ENCODE measurements at regions not wholly inside any gene's neighbourhood (a gene's known extent, or its start where the extent isn't known, plus 50 kb on each side); places are given as distances from the start of the nearest gene placed in this dataset.

DNA sequence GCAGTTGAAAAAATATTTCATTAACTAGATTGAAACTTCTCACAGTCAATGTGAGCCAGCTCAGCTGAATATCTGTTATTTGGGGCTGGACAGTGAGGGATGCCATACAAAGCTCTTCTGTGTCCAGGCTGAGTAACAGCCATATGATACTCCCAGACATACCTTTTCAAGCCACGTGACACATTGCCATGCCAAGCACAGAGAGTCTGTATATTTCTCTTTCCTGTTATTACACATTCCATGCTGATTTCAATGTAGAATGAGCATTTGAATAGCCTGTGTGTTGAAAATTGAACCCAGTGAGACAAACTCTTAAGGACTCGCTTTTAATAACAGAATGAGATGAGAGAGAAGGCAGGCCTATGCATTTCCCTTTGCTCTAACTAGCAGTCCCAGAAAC, 334.7 kb upstream of the RASGRP1 start:
- Histone ChIP-seq H3K4me3 (ENCODE audit: low read length) (no peak overlapping the region), H3K36me3 (ENCODE audit: insufficient read depth, low read length) (no peaks in the 10 kb centered on the region), H3K27ac (ENCODE audit: low read length) (no peak overlapping the region), H3K9me3 (ENCODE audit: low read length) (no peaks in the 10 kb centered on the region), H3K27me3 (ENCODE audit: insufficient read depth, low read depth, low read length) (no peaks in the 10 kb centered on the region), H3F3A (ENCODE audit: insufficient read depth, low read length, poor library complexity, severe bottlenecking) (no peaks in the 10 kb centered on the region), H3K4me2 (ENCODE audit: low read length) (no peak overlapping the region), H4K20me1 (ENCODE audit: insufficient read depth) (no peaks in the 10 kb centered on the region), H3K9me2 (ENCODE audit: insufficient read depth, low read length) (no peaks in the 10 kb centered on the region), H3K9ac (ENCODE audit: low read length) (no peak overlapping the region), H2AFZ (ENCODE audit: low read depth, low read length) (no peak overlapping the region), H3K79me2 (replicated peaks; ENCODE audit: insufficient read depth, low read length) (no peaks in the 10 kb centered on the region)
- TF ChIP-seq, protein P1, sequence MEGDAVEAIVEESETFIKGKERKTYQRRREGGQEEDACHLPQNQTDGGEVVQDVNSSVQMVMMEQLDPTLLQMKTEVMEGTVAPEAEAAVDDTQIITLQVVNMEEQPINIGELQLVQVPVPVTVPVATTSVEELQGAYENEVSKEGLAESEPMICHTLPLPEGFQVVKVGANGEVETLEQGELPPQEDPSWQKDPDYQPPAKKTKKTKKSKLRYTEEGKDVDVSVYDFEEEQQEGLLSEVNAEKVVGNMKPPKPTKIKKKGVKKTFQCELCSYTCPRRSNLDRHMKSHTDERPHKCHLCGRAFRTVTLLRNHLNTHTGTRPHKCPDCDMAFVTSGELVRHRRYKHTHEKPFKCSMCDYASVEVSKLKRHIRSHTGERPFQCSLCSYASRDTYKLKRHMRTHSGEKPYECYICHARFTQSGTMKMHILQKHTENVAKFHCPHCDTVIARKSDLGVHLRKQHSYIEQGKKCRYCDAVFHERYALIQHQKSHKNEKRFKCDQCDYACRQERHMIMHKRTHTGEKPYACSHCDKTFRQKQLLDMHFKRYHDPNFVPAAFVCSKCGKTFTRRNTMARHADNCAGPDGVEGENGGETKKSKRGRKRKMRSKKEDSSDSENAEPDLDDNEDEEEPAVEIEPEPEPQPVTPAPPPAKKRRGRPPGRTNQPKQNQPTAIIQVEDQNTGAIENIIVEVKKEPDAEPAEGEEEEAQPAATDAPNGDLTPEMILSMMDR (IDR thresholded peaks at IDR 0.05; ENCODE audit: poor library complexity, severe bottlenecking) = no peak
- TF ChIP-seq MXI1 (conservative IDR thresholded peaks at IDR 0.05; ENCODE audit: poor library complexity, severe bottlenecking) = no peak
- no peak for TF ChIP-seq SMC3 (conservative IDR thresholded peaks at IDR 0.05; ENCODE audit: poor library complexity)
- TF ChIP-seq POLR2AphosphoS5 (IDR thresholded peaks at IDR 0.05) = no peak
- TF ChIP-seq RAD21 (conservative IDR thresholded peaks at IDR 0.05) = no peak

DNA sequence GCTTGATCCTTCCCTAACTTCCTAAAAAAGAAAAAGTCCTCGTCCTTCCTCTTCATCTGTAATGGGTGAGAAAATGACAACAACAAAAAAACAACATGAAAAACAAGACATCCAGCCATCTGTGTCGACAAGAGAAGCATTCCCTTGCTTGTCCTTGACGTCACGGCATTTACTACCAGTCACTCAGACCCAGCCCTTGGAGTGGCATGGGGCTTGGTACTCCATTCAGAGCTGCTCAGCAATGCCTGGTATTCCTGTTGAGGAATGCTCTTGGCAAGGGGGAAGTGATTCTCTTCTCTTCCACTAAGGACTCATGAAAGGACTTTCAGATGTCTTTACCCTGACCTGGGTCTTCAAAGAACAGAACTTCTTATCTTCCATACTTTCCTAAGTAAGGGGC, 339.7 kb upstream of the RASGRP1 start:
- Histone ChIP-seq H3K36me3 (ENCODE audit: insufficient read depth, low read length) (no peaks in the 10 kb centered on the region), H3K27me3 (ENCODE audit: insufficient read depth, low read depth, low read length) (no peaks in the 10 kb centered on the region), H4K20me1 (ENCODE audit: insufficient read depth) (no peaks in the 10 kb centered on the region), H2AFZ (ENCODE audit: low read depth, low read length) (no peak overlapping the region), H3K4me2 (ENCODE audit: low read length) (no peak overlapping the region), H3K9me2 (ENCODE audit: insufficient read depth, low read length) (no peaks in the 10 kb centered on the region), H3K4me3 (ENCODE audit: low read length) (no peak overlapping the region), H3K79me2 (replicated peaks; ENCODE audit: insufficient read depth, low read length) (no peaks in the 10 kb centered on the region), H3K9me3 (ENCODE audit: low read length) (no peaks in the 10 kb centered on the region), H3K27ac (ENCODE audit: low read length) (no peak overlapping the region), H3F3A (ENCODE audit: insufficient read depth, low read length, poor library complexity, severe bottlenecking) (no peaks in the 10 kb centered on the region), H3K9ac (ENCODE audit: low read length) (no peak overlapping the region)
- TF ChIP-seq, protein P2, sequence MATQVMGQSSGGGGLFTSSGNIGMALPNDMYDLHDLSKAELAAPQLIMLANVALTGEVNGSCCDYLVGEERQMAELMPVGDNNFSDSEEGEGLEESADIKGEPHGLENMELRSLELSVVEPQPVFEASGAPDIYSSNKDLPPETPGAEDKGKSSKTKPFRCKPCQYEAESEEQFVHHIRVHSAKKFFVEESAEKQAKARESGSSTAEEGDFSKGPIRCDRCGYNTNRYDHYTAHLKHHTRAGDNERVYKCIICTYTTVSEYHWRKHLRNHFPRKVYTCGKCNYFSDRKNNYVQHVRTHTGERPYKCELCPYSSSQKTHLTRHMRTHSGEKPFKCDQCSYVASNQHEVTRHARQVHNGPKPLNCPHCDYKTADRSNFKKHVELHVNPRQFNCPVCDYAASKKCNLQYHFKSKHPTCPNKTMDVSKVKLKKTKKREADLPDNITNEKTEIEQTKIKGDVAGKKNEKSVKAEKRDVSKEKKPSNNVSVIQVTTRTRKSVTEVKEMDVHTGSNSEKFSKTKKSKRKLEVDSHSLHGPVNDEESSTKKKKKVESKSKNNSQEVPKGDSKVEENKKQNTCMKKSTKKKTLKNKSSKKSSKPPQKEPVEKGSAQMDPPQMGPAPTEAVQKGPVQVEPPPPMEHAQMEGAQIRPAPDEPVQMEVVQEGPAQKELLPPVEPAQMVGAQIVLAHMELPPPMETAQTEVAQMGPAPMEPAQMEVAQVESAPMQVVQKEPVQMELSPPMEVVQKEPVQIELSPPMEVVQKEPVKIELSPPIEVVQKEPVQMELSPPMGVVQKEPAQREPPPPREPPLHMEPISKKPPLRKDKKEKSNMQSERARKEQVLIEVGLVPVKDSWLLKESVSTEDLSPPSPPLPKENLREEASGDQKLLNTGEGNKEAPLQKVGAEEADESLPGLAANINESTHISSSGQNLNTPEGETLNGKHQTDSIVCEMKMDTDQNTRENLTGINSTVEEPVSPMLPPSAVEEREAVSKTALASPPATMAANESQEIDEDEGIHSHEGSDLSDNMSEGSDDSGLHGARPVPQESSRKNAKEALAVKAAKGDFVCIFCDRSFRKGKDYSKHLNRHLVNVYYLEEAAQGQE (IDR thresholded peaks at IDR 0.05; ENCODE audit: borderline replicate concordance) = no peak
- TF ChIP-seq EZH2 (IDR thresholded peaks at IDR 0.05; ENCODE audit: borderline replicate concordance, insufficient read depth, low read length, poor library complexity, severe bottlenecking) (no peak), MXI1 (conservative IDR thresholded peaks at IDR 0.05; ENCODE audit: poor library complexity, severe bottlenecking) (no peak), POLR2AphosphoS5 (IDR thresholded peaks at IDR 0.05) (no peak), TAF1 (IDR thresholded peaks at IDR 0.05; ENCODE audit: low read depth) (no peak), RAD21 (conservative IDR thresholded peaks at IDR 0.05) (no peak), SMC3 (conservative IDR thresholded peaks at IDR 0.05; ENCODE audit: poor library complexity) (no peak), EP300 (conservative IDR thresholded peaks at IDR 0.05; ENCODE audit: poor library complexity, severe bottlenecking) (no peak)
- TF ChIP-seq, protein P1 (IDR thresholded peaks at IDR 0.05; ENCODE audit: poor library complexity, severe bottlenecking) = no peak
